Left lung (tissue), 4 donors: ENCODE measurements at regions not wholly inside any gene's neighbourhood (a gene's known extent, or its start where the extent isn't known, plus 50 kb on each side); places are given as distances from the start of the nearest gene placed in this dataset.

Experiments used
- ATAC-seq: fragments of 200-7000 bp; cut with Tn5 transposase; one replicate; pipeline ENCODE4 v1.9.1; 2020; ENCODE audit warnings: moderate library complexity
- DNase-seq, 4 donors: peaks; one replicate each; pipeline ENCODE4 v3.0.0-alpha.2; 2013 to 2020
- H3K27ac ChIP-seq, 2 donors: fragments of 200-600 bp; sonication (generic) in 1 of 2; one replicate each; pipeline versions ENCODE4 v1.5.0 to v1.8.0; 2020 to 2021
- H3K27me3 ChIP-seq, 2 donors: fragments of 200-600 bp; sonication (generic) in 1 of 2; one replicate each; pipeline versions ENCODE4 v1.5.0 to v1.8.0; 2020 to 2021
- H3K36me3 ChIP-seq, 2 donors: fragments of 200-600 bp; sonication (generic) in 1 of 2; one replicate each; pipeline versions ENCODE4 v1.5.0 to v1.8.0; 2020 to 2021
- H3K4me1 ChIP-seq, 2 donors: fragments of 200-600 bp; one replicate each; pipeline ENCODE4 v1.8.0; 2021
- H3K4me3 ChIP-seq, 2 donors: fragments of 200-600 bp; sonication (generic) in 1 of 2; one replicate each; pipeline versions ENCODE4 v1.5.0 to v1.8.0; 2020 to 2021; ENCODE audit warnings: mild to moderate bottlenecking in 1 of 2
- H3K9me3 ChIP-seq, 2 donors: fragments of 200-600 bp; sonication (generic) in 1 of 2; one replicate each; pipeline versions ENCODE4 v1.5.0 to v1.8.0; 2020 to 2021
- CTCF ChIP-seq, 2 donors: fragments of 200-600 bp; sonication (generic) in 1 of 2; IDR thresholded peaks; one replicate each; pipeline versions ENCODE4 v1.5.0 to v1.8.0; 2021; ENCODE audit warnings: antibody characterized with exemption in 2 of 2
- intact Hi-C, 2 donors: fragments of 100-400 bp; cut with DNase I; formaldehyde crosslinking; loops; one replicate each; pipeline versions ENCODE4 v1.11.2 to v1.14.2; 2022
- donor health status: DM: no; HTN: yes; CAD: no.
- donor health status: DM: no; HTN: no; CAD: no.

GRCh38 chr4:129498626-129499025 is 402.7 kb downstream of the C4orf33 start:
- Histone ChIP-seq H3K27ac (no peak overlapping the region), H3K4me3 (no peak overlapping the region), H3K36me3 (no peaks in the 10 kb centered on the region), H3K9me3 (no peaks in the 10 kb centered on the region), H3K27me3 (no peaks in the 10 kb centered on the region), H3K4me1 (no peaks in the 10 kb centered on the region)
- TF ChIP-seq CTCF (IDR thresholded peaks at IDR 0.05) = no peak
- DNase-seq (no peak), ATAC-seq (no peak)
- intact Hi-C loops = no loop called here

GRCh38 chr4:129514852-129515251 is 418.9 kb downstream of the C4orf33 start:
- intact Hi-C loops = no loop called here
- Histone ChIP-seq H3K4me1 (no peaks in the 10 kb centered on the region), H3K36me3 (no peaks in the 10 kb centered on the region), H3K27ac (no peak overlapping the region), H3K9me3 (no peaks in the 10 kb centered on the region), H3K4me3 (no peak overlapping the region), H3K27me3 (no peaks in the 10 kb centered on the region)
- no peak for DNase-seq
- TF ChIP-seq CTCF (IDR thresholded peaks at IDR 0.05) = no peak
- ATAC-seq = no peak

- no peak for ATAC-seq
- no peak for DNase-seq
- H3K27me3 ChIP-seq = no peaks in the 10 kb centered on the region
- TF ChIP-seq CTCF (IDR thresholded peaks at IDR 0.05) = no peak
- intact Hi-C loops = no loop called here
- H3K27ac ChIP-seq = no peak overlapping the region
- H3K36me3 ChIP-seq = no peaks in the 10 kb centered on the region
- no peak overlapping the region for H3K4me3 ChIP-seq
- no peaks in the 10 kb centered on the region for H3K4me1 ChIP-seq
- no peaks in the 10 kb centered on the region for H3K9me3 ChIP-seq
Measured at GRCh38 chr4:129515356-129515755, 419.4 kb downstream of the C4orf33 start.

GRCh38 chr4:129526812-129527211 is 430.9 kb downstream of the C4orf33 start:
- Histone ChIP-seq H3K27me3 (no peaks in the 10 kb centered on the region), H3K9me3 (no peaks in the 10 kb centered on the region), H3K4me1 (no peaks in the 10 kb centered on the region), H3K36me3 (no peaks in the 10 kb centered on the region), H3K4me3 (no peak overlapping the region), H3K27ac (no peak overlapping the region)
- peak; percentile 23 to 29 for TF ChIP-seq CTCF (IDR thresholded peaks at IDR 0.05)
- intact Hi-C loops = loop anchor here in 1 of 2 donors (10.0 kb wide), 1 partner anchor 118 kb away; no protein-coding TSS in a partner anchor
- peak; percentile 69 for ATAC-seq
- DNase-seq = no peak

- intact Hi-C loops = no loop called here
- H3K4me3 ChIP-seq = no peak overlapping the region
- ATAC-seq (no peak), DNase-seq (no peak)
- H3K27ac ChIP-seq = no peak overlapping the region
- no peaks in the 10 kb centered on the region for H3K36me3 ChIP-seq
- no peaks in the 10 kb centered on the region for H3K27me3 ChIP-seq
- H3K4me1 ChIP-seq = peaks cover 0 to 17% of the 10 kb centered on the region in 2 donors
- no peak for TF ChIP-seq CTCF (IDR thresholded peaks at IDR 0.05)
- H3K9me3 ChIP-seq = no peaks in the 10 kb centered on the region
Measured at GRCh38 chr4:129531253-129531652, 435.3 kb downstream of the C4orf33 start.
